ENCODE measurements at regions not wholly inside any gene's neighbourhood (a gene's known extent, or its start where the extent isn't known, plus 50 kb on each side); places are given as distances from the start of the nearest gene placed in this dataset.
A peak's percentile ranks its signal among the peaks of the same experiment; 100 is the strongest.

GRCh38 chr3:28835249-28835648, 445.6 kb upstream of the RBMS3 start:
- DNase-seq: no peak

DNA sequence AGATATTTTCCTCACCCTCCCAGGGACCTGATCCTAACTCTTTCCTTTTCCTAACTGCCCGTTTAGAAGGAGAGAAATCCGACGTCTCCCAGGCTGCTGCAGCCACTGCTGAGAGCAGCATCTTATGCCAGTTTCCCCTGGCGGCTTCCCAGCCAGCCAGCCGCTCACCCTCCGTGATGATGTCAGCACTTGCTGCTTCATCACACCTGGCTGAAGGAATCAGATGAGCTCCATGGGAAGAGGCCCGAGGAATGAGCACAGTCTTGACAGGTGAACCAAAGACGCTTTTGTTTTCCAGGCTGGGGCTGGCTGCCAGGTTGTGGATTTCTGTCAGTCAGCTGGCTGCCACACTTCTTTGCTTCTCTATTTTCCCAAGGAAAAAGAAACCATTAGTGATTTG, 445.1 kb upstream of the RBMS3 start:
- no peak for DNase-seq

DNA sequence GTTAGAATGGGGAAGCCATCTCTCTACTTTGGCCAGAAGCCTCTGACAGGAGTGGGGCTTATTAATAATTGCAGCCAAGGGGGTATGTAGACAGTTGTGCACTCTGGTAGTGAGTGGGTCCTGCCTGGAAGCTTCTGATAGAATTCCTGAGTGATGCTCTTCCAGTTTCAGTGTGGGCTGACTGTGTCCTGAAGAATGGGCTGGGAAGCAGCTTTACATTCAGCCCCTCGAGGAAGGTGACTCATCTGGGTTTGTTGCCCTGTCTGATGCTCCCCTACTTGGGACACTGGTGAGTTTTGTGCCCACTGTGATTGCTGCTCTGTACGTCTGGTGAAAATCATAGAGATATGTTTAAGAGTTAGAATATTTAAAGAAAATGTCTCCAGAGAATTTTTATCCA, 444.7 kb upstream of the RBMS3 start:
- DNase-seq: no peak

DNA sequence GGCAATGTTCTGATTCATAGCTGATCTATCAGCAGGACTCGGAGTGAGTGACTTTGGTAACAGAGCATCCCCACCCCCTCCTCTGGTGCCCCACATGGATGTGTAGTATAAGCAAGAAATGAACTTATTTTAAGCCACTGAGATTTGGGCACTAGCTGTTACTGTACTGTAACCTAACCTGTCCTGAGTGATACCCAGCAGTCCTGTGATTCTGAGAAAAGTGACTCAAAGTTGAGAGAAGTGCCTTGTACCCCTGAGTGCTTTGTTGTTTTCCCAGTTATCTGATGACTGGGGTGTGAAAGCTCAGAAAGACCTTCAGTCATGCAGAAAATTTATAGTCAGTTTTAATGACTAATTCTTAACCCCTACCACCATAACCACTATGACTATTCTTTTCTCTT, 439.9 kb upstream of the RBMS3 start:
- DNase-seq: no peak

- no peak for DNase-seq
Observed at GRCh38 chr3:28841441-28841840, 439.4 kb upstream of the RBMS3 start.

- no peak for DNase-seq
Observed at GRCh38 chr3:28844298-28845005, 436.4 kb upstream of the RBMS3 start.

- no peak for DNase-seq
Observed at GRCh38 chr3:28845006-28845324, 435.9 kb upstream of the RBMS3 start.

DNA sequence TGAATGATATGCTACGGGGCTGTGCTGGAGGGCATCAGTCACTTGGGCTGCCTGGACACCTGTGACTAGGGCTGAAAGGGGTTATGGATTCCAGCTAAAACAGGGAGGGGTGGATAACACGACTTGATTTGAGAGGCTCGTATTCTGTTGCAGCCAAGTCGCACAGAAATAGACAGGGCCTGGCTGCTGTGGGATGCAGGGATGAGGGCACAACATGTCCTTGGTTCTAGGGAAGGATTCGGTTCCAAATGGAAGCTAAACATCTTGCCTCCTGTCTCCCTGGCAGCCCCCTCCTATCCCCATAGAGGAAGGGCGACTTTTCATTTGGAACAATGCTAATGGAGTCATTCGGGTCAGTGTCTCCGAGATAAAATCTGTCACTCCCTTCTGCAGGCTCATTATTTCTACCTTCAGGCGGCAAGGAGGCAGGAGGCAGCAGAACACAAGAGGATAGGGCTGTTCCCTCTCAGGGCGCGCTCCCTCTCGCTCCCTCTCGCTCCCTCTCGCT, 433.8 kb upstream of the RBMS3 start:
- DNase-seq: no peak

- no peak for DNase-seq
Observed at GRCh38 chr3:28847736-28848135, 433.1 kb upstream of the RBMS3 start.

DNA sequence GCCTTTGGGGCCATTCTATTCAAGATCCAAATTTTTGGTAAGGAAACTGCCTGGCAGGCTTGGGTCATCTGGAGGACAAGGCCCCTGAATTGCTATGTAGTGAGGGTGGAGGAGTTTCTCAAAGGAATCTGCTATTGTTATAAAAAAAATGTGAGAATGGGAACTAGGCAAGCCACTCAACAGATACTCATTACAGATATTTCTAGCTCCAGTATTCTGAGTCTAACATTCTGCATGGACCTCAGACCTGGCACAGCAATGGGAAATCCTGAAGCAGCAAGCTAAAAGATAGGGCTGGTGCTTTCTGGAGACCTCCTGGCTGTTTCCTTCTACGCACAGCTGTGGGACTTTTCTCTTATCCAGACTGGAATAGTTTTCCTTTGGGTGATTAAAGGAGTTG, 430.7 kb upstream of the RBMS3 start:
- no peak for DNase-seq

DNA sequence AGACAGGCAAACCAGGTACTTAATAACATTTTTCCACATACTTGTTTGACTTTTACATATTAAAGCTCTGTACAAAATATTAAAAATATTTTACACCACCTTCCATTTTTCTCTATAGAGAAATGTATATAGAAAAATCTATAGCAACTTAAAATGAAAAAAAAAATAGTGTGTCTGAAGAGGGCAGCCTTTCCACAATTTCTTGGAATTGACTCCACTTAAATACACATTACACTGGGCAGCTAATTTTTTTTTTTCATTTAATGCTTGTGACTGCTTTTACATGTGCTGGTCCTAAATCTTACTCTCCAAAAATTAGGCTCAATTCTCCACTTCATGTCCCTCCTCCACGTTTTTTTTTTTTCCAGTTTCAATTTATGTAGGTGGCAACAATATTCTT, 427.0 kb upstream of the RBMS3 start:
- DNase-seq: peak; percentile 6

- DNase-seq: no peak
Observed at GRCh38 chr3:28856796-28857195, 424.1 kb upstream of the RBMS3 start.

- no peak for DNase-seq
Observed at GRCh38 chr3:28859897-28860296, 421.0 kb upstream of the RBMS3 start.

GRCh38 chr3:28860307-28860706, 420.6 kb upstream of the RBMS3 start:
- DNase-seq: no peak

GRCh38 chr3:28863186-28863585, 417.7 kb upstream of the RBMS3 start:
- DNase-seq: no peak

DNA sequence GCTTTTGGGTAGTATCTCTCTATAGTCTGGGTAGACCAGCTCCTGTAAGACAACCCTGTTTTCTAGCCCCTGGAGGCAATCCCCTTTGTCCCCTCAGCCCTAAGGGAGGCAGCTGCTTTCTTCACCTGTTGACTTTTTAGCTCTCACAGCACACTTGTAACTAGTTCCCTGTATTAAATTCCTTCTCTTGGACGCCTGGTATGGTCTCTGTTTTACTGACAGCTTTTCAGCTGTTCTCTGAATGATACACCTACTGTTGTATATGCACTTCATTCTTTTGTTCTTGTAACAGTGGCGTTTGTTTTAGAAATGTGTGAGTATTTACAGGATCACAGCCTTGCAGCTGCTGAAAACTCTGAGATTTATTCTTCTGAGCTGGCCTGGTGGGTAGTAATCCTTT, 413.0 kb upstream of the RBMS3 start:
- DNase-seq: peak; percentile 34

- DNase-seq: no peak
Observed at GRCh38 chr3:28868897-28869296, 412.0 kb upstream of the RBMS3 start.

DNA sequence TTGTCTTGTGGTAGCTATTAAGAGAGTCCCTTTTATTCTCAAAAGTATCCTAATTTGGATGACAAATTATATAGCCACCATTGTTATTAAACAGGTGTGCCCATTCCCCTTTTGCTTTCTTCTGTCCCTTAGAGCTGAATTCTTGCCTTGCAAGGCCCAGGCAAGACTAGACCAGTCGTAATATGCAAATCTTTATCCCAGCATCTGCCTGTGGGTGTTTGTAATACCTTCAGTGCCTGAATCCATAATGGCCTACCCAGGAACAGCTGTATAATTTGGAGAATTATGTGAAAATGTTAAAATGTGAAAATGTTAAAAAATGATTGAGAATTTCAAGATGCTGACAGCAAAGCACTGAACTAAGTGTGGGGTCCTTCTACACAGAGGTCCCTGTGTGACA, 403.0 kb upstream of the RBMS3 start:
- no peak for DNase-seq

DNA sequence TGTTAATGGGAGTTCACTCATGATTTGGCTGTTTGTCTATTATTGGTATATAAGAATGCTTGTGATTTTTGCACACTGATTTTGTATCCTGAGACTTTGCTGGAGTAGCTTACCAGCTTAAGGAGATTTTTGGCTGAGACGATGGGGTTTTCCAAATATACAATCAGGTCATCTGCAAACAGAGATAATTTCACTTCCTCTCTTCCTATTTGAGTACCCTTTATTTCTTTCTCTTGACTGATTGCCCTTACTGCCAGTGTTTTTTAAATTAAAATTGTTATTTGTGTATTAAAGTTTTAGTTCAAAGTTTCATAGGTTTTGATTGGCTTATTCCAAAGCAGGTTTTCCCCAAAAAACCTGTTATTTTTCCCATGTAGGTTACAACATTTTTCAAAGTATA, 390.5 kb upstream of the RBMS3 start:
- no peak for DNase-seq

DNA sequence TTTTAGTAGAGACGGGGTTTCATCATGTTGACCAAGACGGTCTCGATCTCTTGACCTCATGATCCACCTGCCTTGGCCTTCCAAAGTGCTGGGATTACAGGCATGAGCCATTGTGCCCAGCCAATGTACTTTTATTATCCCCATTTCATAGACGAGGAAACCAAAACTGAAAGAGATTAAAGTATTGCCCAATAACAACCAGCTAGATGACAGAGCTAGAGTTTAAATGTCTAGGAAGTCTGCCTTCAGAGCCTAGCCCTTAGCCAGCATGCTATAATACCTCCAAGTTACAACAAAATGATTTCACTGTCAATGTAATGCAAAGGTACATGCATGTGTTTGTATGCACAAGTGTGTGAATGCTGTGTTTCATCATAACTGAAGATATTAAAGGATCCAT, 389.4 kb upstream of the RBMS3 start:
- no peak for DNase-seq

- DNase-seq: no peak
Observed at GRCh38 chr3:28900301-28900700, 380.6 kb upstream of the RBMS3 start.

- no peak for DNase-seq
Observed at GRCh38 chr3:28901018-28901417, 379.9 kb upstream of the RBMS3 start.

- DNase-seq: no peak
Observed at GRCh38 chr3:28903171-28903601, 377.7 kb upstream of the RBMS3 start.

DNA sequence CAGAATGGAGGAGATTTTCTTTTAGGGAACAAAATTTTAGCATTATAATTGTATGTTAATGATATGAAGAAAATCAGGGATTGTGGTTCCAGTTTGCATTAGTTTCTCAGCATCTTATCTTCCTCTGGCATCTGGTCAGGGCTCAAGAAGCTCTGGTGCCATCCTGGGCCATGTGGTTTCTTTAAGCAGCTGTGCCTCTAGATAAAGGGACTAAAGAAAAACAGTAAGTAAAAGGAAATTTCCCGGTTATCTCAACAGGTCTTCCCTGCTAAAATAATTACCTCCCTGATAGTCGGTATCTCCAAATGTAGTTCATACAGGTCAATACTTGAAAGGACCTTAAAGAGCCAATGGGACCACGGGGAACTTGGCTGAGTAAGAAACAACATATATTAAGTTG, 375.1 kb upstream of the RBMS3 start:
- no peak for DNase-seq

- no peak for DNase-seq
Observed at GRCh38 chr3:28906561-28907310, 374.1 kb upstream of the RBMS3 start.

All from DMS53 (cell line).